Osteocyte (in vitro differentiated cells): ENCODE measurements at regions not wholly inside any gene's neighbourhood (a gene's known extent, or its start where the extent isn't known, plus 50 kb on each side); places are given as distances from the start of the nearest gene placed in this dataset.

Experiments
- DNase-seq: peaks from one replicate; pipeline ENCODE4 v3.0.0; 2021; ENCODE audit warnings: mixed read lengths; ENCODE audit not compliant: unreplicated experiment; ENCODE audit errors: extremely low spot score
- H3K27ac Mint-ChIP-seq: one replicate; pipeline ENCODE4 v1.8.0; 2021; ENCODE audit warnings: mild to moderate bottlenecking, mixed read lengths; ENCODE audit not compliant: unreplicated experiment
- H3K27me3 Mint-ChIP-seq: one replicate; pipeline ENCODE4 v1.8.0; 2021; ENCODE audit warnings: mixed read lengths; ENCODE audit not compliant: unreplicated experiment
- H3K36me3 Mint-ChIP-seq: one replicate; pipeline ENCODE4 v1.8.0; 2021; ENCODE audit warnings: mixed read lengths; ENCODE audit not compliant: unreplicated experiment
- H3K4me1 Mint-ChIP-seq: one replicate; pipeline ENCODE4 v1.8.0; 2021; ENCODE audit warnings: mixed read lengths; ENCODE audit not compliant: unreplicated experiment
- H3K4me3 Mint-ChIP-seq: one replicate; pipeline ENCODE4 v1.8.0; 2021; ENCODE audit warnings: mild to moderate bottlenecking, moderate library complexity, mixed read lengths; ENCODE audit not compliant: unreplicated experiment
- H3K9me3 Mint-ChIP-seq: one replicate; pipeline ENCODE4 v1.8.0; 2021; ENCODE audit warnings: mixed read lengths; ENCODE audit not compliant: unreplicated experiment
- TF ChIP-seq, protein P1 (sequence below): fragments of 200-600 bp; sonication (generic); IDR thresholded peaks from 2 replicates; pipeline ENCODE4 v1.5.0; 2021; ENCODE audit warnings: antibody characterized with exemption, mild to moderate bottlenecking, moderate library complexity

DNA sequence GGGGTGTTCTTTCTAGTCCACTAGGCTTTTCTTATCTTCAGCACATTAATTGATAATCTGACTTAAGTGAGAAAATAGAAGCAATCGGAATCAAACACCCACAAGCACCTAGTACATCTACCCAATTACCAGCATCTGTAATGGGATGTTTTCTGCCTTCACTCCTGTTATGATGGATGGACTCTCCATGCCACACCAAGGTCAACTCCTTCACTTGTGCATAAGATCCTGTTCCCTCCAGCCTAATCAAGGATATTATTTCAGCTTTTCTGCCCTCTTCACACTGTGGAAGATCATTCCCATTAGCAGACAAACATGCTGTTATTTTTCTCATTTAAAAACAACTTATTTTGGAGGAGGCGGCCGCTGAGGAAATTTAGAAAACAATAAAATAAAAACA is 162.0 kb upstream of the EDIL3 start:
- no peak overlapping the region for H3K27ac Mint-ChIP-seq
- peaks cover 2% of the 10 kb centered on the region for H3K36me3 Mint-ChIP-seq
- H3K4me3 Mint-ChIP-seq: no peak overlapping the region
- peaks cover under 1% of the 10 kb centered on the region for H3K9me3 Mint-ChIP-seq
- no peak for DNase-seq
- H3K27me3 Mint-ChIP-seq: no peaks in the 10 kb centered on the region
- no peaks in the 10 kb centered on the region for H3K4me1 Mint-ChIP-seq
- TF ChIP-seq, protein P1, sequence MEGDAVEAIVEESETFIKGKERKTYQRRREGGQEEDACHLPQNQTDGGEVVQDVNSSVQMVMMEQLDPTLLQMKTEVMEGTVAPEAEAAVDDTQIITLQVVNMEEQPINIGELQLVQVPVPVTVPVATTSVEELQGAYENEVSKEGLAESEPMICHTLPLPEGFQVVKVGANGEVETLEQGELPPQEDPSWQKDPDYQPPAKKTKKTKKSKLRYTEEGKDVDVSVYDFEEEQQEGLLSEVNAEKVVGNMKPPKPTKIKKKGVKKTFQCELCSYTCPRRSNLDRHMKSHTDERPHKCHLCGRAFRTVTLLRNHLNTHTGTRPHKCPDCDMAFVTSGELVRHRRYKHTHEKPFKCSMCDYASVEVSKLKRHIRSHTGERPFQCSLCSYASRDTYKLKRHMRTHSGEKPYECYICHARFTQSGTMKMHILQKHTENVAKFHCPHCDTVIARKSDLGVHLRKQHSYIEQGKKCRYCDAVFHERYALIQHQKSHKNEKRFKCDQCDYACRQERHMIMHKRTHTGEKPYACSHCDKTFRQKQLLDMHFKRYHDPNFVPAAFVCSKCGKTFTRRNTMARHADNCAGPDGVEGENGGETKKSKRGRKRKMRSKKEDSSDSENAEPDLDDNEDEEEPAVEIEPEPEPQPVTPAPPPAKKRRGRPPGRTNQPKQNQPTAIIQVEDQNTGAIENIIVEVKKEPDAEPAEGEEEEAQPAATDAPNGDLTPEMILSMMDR: no peak

GRCh38 chr5:84536797-84537196 is 152.1 kb upstream of the EDIL3 start:
- no peaks in the 10 kb centered on the region for H3K27me3 Mint-ChIP-seq
- H3K27ac Mint-ChIP-seq: no peak overlapping the region
- peaks cover 7% of the 10 kb centered on the region for H3K9me3 Mint-ChIP-seq
- peaks cover 6% of the 10 kb centered on the region for H3K4me1 Mint-ChIP-seq
- TF ChIP-seq, protein P1: no peak
- no peak for DNase-seq
- no peak overlapping the region for H3K4me3 Mint-ChIP-seq
- H3K36me3 Mint-ChIP-seq: peaks cover 13% of the 10 kb centered on the region

- Mint-ChIP-seq H3K36me3 (peaks cover 13% of the 10 kb centered on the region), H3K27me3 (no peaks in the 10 kb centered on the region), H3K4me1 (peaks cover 6% of the 10 kb centered on the region), H3K27ac (no peak overlapping the region), H3K4me3 (no peak overlapping the region), H3K9me3 (peaks cover 4% of the 10 kb centered on the region)
- TF ChIP-seq, protein P1: no peak
- no peak for DNase-seq
Observed at GRCh38 chr5:84535281-84535680, 150.6 kb upstream of the EDIL3 start.

DNA sequence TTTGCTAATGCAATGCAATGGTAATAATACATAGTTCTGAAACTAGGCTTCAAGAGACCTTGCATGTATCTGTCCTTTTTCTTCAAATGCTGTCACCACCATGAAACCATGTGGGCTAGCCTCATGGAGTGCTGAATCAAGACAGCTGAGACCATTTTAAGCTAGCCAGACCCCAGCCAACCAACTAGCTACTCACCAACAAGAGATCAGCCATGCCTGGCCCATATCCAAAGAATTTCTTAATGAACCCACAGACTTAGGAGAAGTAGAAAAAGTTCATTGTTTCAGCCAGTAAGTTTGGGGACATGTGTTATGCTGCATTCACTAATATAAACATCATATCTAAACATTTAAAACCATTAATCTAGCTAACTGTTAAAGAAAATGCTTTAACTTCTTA is 139.8 kb upstream of the EDIL3 start:
- Mint-ChIP-seq H3K4me3 (no peak overlapping the region), H3K27me3 (no peaks in the 10 kb centered on the region), H3K4me1 (no peaks in the 10 kb centered on the region), H3K36me3 (peaks cover 2% of the 10 kb centered on the region), H3K9me3 (peaks cover 20% of the 10 kb centered on the region), H3K27ac (no peak overlapping the region)
- no peak for DNase-seq
- TF ChIP-seq, protein P1: no peak

GRCh38 chr5:84518862-84519261 is 134.2 kb upstream of the EDIL3 start:
- H3K4me3 Mint-ChIP-seq: no peak overlapping the region
- no peak overlapping the region for H3K27ac Mint-ChIP-seq
- peaks cover 2% of the 10 kb centered on the region for H3K4me1 Mint-ChIP-seq

More at GRCh38 chr5:84518862-84519261, 134.2 kb upstream of the EDIL3 start:
- TF ChIP-seq, protein P1: no peak
- no peak for DNase-seq
- Mint-ChIP-seq H3K36me3 (peaks cover 2% of the 10 kb centered on the region), H3K27me3 (no peaks in the 10 kb centered on the region), H3K9me3 (peaks cover 29% of the 10 kb centered on the region)
